ENCODE measurements at regions not wholly inside any gene's neighbourhood (a gene's known extent, or its start where the extent isn't known, plus 50 kb on each side); places are given as distances from the start of the nearest gene placed in this dataset.

- no peak for TF ChIP-seq BHLHE40 (IDR thresholded peaks at IDR 0.05; ENCODE audit: borderline replicate concordance)
- TF ChIP-seq ZNF384 (IDR thresholded peaks at IDR 0.05), result no peak
- no peak for TF ChIP-seq LEF1 (IDR thresholded peaks at IDR 0.05; ENCODE audit: borderline replicate concordance)
Measured at GRCh38 chr2:236675051-236675450, 105.4 kb downstream of the ACKR3 start.

Measured in HEK293T (cell line).